Loucy (cell line): ENCODE measurements at regions not wholly inside any gene's neighbourhood (a gene's known extent, or its start where the extent isn't known, plus 50 kb on each side); places are given as distances from the start of the nearest gene placed in this dataset.

Experiments
- CTCF ChIP-seq: fragments of 200-600 bp; sonication (generic); conservative IDR thresholded peaks from 2 replicates; pipeline ENCODE4 v1.5.1; 2014; ENCODE audit warnings: mild to moderate bottlenecking, antibody characterized with exemption, low read length
- EZH2phosphoT487 ChIP-seq: fragments of 200-600 bp; IDR thresholded peaks from 2 replicates; pipeline ENCODE4 v1.6.1; 2018; ENCODE audit warnings: antibody characterized with exemption, mild to moderate bottlenecking, moderate library complexity, borderline replicate concordance

GRCh38 chr1:83490988-83491387 lies 507.9 kb downstream of the TTLL7 start:
- TF ChIP-seq CTCF (no peak), EZH2phosphoT487 (no peak)
